Osteocyte (in vitro differentiated cells): ENCODE measurements at regions not wholly inside any gene's neighbourhood (a gene's known extent, or its start where the extent isn't known, plus 50 kb on each side); places are given as distances from the start of the nearest gene placed in this dataset.

ENCODE experiments used
- DNase-seq: peaks from one replicate; pipeline ENCODE4 v3.0.0; 2021; ENCODE audit warnings: mixed read lengths; ENCODE audit not compliant: unreplicated experiment; ENCODE audit errors: extremely low spot score
- H3K27ac Mint-ChIP-seq: one replicate; pipeline ENCODE4 v1.8.0; 2021; ENCODE audit warnings: mild to moderate bottlenecking, mixed read lengths; ENCODE audit not compliant: unreplicated experiment
- H3K27me3 Mint-ChIP-seq: one replicate; pipeline ENCODE4 v1.8.0; 2021; ENCODE audit warnings: mixed read lengths; ENCODE audit not compliant: unreplicated experiment
- H3K36me3 Mint-ChIP-seq: one replicate; pipeline ENCODE4 v1.8.0; 2021; ENCODE audit warnings: mixed read lengths; ENCODE audit not compliant: unreplicated experiment
- H3K4me1 Mint-ChIP-seq: one replicate; pipeline ENCODE4 v1.8.0; 2021; ENCODE audit warnings: mixed read lengths; ENCODE audit not compliant: unreplicated experiment
- H3K4me3 Mint-ChIP-seq: one replicate; pipeline ENCODE4 v1.8.0; 2021; ENCODE audit warnings: mild to moderate bottlenecking, moderate library complexity, mixed read lengths; ENCODE audit not compliant: unreplicated experiment
- H3K9me3 Mint-ChIP-seq: one replicate; pipeline ENCODE4 v1.8.0; 2021; ENCODE audit warnings: mixed read lengths; ENCODE audit not compliant: unreplicated experiment
- CTCF ChIP-seq: fragments of 200-600 bp; sonication (generic); IDR thresholded peaks from 2 replicates; pipeline ENCODE4 v1.5.0; 2021; ENCODE audit warnings: antibody characterized with exemption, mild to moderate bottlenecking, moderate library complexity

- H3K9me3 Mint-ChIP-seq, result no peaks in the 10 kb centered on the region
Measured at GRCh38 chr11:59267736-59268475, 55.2 kb upstream of the MPEG1 start.

DNA sequence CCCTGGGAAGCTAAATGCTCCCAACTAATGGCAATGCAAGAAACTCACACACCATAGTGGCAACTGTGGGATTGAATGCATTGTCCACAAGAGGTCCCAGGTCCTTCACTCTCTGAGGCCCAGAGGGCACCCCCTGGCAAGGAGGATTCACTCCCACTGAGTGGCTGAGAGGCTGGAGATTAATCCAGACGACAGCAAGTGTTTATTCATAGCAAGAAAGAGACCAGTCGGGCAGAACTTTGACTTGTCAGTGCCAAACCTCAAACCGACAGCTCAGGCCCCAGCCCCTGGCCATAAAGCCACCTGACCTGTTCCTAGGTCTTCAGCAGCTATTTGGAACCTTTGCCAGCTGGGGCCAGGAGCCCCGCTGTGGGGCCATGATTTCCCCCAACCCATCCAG, 54.5 kb upstream of the MPEG1 start:
- H3K4me1 Mint-ChIP-seq, result no peaks in the 10 kb centered on the region
- no peak overlapping the region for H3K27ac Mint-ChIP-seq
- no peak for TF ChIP-seq CTCF
- H3K9me3 Mint-ChIP-seq, result no peaks in the 10 kb centered on the region
- no peaks in the 10 kb centered on the region for H3K36me3 Mint-ChIP-seq
- DNase-seq, result no peak
- peaks cover 23% of the 10 kb centered on the region for H3K27me3 Mint-ChIP-seq
- H3K4me3 Mint-ChIP-seq, result no peak overlapping the region

More at GRCh38 chr11:59267736-59268475, 55.2 kb upstream of the MPEG1 start:
- no peak overlapping the region for H3K27ac Mint-ChIP-seq
- no peaks in the 10 kb centered on the region for H3K36me3 Mint-ChIP-seq
- H3K4me1 Mint-ChIP-seq, result no peaks in the 10 kb centered on the region
- TF ChIP-seq CTCF, result no peak
- no peak for DNase-seq
- H3K27me3 Mint-ChIP-seq, result peaks cover 23% of the 10 kb centered on the region
- H3K4me3 Mint-ChIP-seq, result no peak overlapping the region

DNA sequence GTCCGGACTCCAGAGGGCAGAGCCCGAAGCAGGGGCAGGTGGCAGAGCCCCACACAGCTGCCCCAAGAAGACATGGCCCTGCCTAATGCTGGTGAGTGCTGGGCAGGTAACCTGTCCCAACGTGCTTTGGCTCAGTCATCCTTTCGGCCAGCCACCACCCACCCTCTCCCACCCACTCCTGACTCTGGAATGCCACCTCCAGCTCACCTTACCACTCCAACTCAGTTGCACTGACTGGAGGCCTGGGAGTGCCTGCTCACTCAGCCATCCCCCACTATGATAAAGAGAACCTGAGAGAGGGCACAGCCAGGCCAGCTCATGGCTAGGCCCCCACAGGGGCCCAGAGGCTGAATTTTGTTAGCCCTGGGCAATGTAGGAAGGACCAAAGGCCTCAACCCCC, 53.8 kb upstream of the MPEG1 start:
- no peak for TF ChIP-seq CTCF

GRCh38 chr11:59265735-59266134, 53.0 kb upstream of the MPEG1 start:
- TF ChIP-seq CTCF, result no peak
- H3K36me3 Mint-ChIP-seq, result no peaks in the 10 kb centered on the region
- peak; percentile 59 for DNase-seq

More for the DNA sequence above, 53.8 kb upstream of the MPEG1 start:
- no peak overlapping the region for H3K4me3 Mint-ChIP-seq
- H3K4me1 Mint-ChIP-seq, result no peaks in the 10 kb centered on the region
- H3K9me3 Mint-ChIP-seq, result no peaks in the 10 kb centered on the region
- H3K36me3 Mint-ChIP-seq, result no peaks in the 10 kb centered on the region
- H3K27me3 Mint-ChIP-seq, result peaks cover 20% of the 10 kb centered on the region
- no peak overlapping the region for H3K27ac Mint-ChIP-seq
- no peak for DNase-seq

GRCh38 chr11:59264736-59265135, 52.0 kb upstream of the MPEG1 start:
- no peak for DNase-seq

More at GRCh38 chr11:59265735-59266134, 53.0 kb upstream of the MPEG1 start:
- Mint-ChIP-seq H3K27me3 (peaks cover 12% of the 10 kb centered on the region), H3K9me3 (no peaks in the 10 kb centered on the region), H3K4me3 (no peak overlapping the region), H3K4me1 (no peaks in the 10 kb centered on the region), H3K27ac (no peak overlapping the region)

More at GRCh38 chr11:59264736-59265135, 52.0 kb upstream of the MPEG1 start:
- TF ChIP-seq CTCF, result no peak
- Mint-ChIP-seq H3K4me1 (no peaks in the 10 kb centered on the region), H3K36me3 (no peaks in the 10 kb centered on the region), H3K27me3 (peaks cover 8% of the 10 kb centered on the region), H3K4me3 (no peak overlapping the region), H3K27ac (no peak overlapping the region), H3K9me3 (no peaks in the 10 kb centered on the region)
